ENCODE measurements at regions not wholly inside any gene's neighbourhood (a gene's known extent, or its start where the extent isn't known, plus 50 kb on each side); places are given as distances from the start of the nearest gene placed in this dataset.

DNA sequence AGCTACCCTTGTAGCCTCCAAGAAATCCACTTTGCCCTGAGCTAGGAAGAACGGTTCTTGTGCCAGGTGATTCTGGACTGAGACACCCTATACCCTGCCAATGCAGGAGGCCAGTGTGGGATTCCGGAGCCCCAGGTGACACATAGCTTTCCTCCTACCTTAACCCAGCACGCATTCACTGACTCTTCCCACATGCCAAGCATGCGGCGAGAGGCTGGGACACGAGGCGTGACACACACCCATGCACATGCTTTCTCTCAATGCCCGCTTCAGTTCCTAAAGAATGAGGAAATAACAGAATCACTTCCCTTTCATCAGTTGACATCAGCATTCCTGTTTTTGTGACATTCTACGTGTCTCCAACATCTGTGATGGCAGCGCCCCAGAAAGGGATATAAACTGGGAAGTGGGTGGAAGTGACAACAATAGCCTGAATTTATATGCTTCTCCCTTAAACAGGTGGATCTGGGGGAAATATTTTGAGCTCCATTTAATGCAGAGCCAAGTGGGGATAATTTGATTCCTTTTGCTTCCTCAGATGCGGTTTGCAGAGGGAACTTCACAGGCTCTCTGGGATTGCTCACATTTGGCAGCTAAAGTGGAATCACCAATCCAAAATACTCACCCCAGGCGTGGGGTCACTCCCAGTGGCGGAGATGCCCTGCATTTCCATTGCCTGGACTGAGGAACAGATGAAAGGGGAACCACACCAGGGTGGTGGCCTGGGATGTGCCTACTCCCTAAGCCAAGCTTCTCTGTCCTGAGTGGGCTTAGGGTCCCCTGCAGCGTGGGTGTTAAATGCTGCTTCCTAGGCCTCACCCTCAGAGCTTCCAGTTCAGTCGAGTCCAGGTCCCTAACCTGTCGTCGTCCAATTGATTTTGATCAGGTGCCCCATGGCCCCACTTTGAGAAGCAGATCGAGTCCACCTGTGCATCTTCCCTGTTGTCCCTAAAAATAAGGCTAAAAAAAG lies 445.1 kb downstream of the SIPA1L2 start (continued):
- TF ChIP-seq, protein P1, sequence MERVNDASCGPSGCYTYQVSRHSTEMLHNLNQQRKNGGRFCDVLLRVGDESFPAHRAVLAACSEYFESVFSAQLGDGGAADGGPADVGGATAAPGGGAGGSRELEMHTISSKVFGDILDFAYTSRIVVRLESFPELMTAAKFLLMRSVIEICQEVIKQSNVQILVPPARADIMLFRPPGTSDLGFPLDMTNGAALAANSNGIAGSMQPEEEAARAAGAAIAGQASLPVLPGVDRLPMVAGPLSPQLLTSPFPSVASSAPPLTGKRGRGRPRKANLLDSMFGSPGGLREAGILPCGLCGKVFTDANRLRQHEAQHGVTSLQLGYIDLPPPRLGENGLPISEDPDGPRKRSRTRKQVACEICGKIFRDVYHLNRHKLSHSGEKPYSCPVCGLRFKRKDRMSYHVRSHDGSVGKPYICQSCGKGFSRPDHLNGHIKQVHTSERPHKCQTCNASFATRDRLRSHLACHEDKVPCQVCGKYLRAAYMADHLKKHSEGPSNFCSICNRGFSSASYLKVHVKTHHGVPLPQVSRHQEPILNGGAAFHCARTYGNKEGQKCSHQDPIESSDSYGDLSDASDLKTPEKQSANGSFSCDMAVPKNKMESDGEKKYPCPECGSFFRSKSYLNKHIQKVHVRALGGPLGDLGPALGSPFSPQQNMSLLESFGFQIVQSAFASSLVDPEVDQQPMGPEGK (CRISPR knock-in tag; IDR thresholded peaks at IDR 0.05; ENCODE audit: borderline replicate concordance), result no peak
- TF ChIP-seq ZNF8 (CRISPR knock-in tag; IDR thresholded peaks at IDR 0.05) (no peak), ZNF565 (CRISPR knock-in tag; conservative IDR thresholded peaks at IDR 0.05; ENCODE audit: low read depth) (no peak), ESRRG (CRISPR knock-in tag; IDR thresholded peaks at IDR 0.05) (no peak), BACH2 (CRISPR knock-in tag; IDR thresholded peaks at IDR 0.05; ENCODE audit: borderline replicate concordance) (no peak), RARB (CRISPR knock-in tag; IDR thresholded peaks at IDR 0.05) (no peak), SNAI2 (CRISPR knock-in tag; IDR thresholded peaks at IDR 0.05) (no peak), ZNF70 (CRISPR knock-in tag; IDR thresholded peaks at IDR 0.05) (no peak), TOX (CRISPR knock-in tag; IDR thresholded peaks at IDR 0.05; ENCODE audit: borderline replicate concordance) (no peak), TCF4 (CRISPR knock-in tag; IDR thresholded peaks at IDR 0.05; ENCODE audit: borderline replicate concordance) (no peak), ZFP3 (CRISPR knock-in tag; IDR thresholded peaks at IDR 0.05) (no peak)

DNA sequence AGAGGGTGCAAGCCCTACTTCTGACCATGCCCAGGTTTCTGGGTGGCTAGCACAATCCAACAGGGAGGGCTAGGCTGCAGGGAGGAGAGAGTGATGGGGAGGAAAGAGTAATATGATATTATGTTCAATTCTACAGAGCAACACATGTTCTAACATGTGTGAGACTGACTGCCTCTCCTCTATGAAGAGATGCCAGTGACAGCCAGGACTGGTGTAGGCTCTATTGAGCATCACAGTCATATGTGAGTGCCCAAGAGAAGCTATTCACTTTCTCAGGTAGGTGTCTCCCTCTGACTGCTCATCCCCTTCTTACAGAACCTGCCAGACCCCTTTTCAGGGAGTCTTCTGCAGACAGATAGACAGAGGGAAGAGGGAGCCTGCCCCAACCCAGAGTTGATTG lies 446.1 kb downstream of the SIPA1L2 start:
- TF ChIP-seq, protein P2, sequence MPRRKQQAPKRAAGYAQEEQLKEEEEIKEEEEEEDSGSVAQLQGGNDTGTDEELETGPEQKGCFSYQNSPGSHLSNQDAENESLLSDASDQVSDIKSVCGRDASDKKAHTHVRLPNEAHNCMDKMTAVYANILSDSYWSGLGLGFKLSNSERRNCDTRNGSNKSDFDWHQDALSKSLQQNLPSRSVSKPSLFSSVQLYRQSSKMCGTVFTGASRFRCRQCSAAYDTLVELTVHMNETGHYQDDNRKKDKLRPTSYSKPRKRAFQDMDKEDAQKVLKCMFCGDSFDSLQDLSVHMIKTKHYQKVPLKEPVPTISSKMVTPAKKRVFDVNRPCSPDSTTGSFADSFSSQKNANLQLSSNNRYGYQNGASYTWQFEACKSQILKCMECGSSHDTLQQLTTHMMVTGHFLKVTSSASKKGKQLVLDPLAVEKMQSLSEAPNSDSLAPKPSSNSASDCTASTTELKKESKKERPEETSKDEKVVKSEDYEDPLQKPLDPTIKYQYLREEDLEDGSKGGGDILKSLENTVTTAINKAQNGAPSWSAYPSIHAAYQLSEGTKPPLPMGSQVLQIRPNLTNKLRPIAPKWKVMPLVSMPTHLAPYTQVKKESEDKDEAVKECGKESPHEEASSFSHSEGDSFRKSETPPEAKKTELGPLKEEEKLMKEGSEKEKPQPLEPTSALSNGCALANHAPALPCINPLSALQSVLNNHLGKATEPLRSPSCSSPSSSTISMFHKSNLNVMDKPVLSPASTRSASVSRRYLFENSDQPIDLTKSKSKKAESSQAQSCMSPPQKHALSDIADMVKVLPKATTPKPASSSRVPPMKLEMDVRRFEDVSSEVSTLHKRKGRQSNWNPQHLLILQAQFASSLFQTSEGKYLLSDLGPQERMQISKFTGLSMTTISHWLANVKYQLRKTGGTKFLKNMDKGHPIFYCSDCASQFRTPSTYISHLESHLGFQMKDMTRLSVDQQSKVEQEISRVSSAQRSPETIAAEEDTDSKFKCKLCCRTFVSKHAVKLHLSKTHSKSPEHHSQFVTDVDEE (CRISPR knock-in tag; IDR thresholded peaks at IDR 0.05), result no peak
- TF ChIP-seq ZFP30 (CRISPR knock-in tag; IDR thresholded peaks at IDR 0.05) (no peak), RARB (CRISPR knock-in tag; IDR thresholded peaks at IDR 0.05) (no peak), CSDC2 (CRISPR knock-in tag; IDR thresholded peaks at IDR 0.05) (no peak), ZNF70 (CRISPR knock-in tag; IDR thresholded peaks at IDR 0.05) (no peak), ZC3H10 (CRISPR knock-in tag; IDR thresholded peaks at IDR 0.05) (no peak), TCF4 (CRISPR knock-in tag; IDR thresholded peaks at IDR 0.05; ENCODE audit: borderline replicate concordance) (no peak), ISL1 (CRISPR knock-in tag; IDR thresholded peaks at IDR 0.05) (no peak), ESRRG (CRISPR knock-in tag; IDR thresholded peaks at IDR 0.05) (no peak), ZFP3 (CRISPR knock-in tag; IDR thresholded peaks at IDR 0.05) (no peak), OSR1 (CRISPR knock-in tag; IDR thresholded peaks at IDR 0.05) (no peak), SNAI2 (CRISPR knock-in tag; IDR thresholded peaks at IDR 0.05) (no peak), PPARA (CRISPR knock-in tag; IDR thresholded peaks at IDR 0.05; ENCODE audit: borderline replicate concordance) (no peak), GLIS3 (CRISPR knock-in tag; IDR thresholded peaks at IDR 0.05) (no peak)
- TF ChIP-seq, protein P3, sequence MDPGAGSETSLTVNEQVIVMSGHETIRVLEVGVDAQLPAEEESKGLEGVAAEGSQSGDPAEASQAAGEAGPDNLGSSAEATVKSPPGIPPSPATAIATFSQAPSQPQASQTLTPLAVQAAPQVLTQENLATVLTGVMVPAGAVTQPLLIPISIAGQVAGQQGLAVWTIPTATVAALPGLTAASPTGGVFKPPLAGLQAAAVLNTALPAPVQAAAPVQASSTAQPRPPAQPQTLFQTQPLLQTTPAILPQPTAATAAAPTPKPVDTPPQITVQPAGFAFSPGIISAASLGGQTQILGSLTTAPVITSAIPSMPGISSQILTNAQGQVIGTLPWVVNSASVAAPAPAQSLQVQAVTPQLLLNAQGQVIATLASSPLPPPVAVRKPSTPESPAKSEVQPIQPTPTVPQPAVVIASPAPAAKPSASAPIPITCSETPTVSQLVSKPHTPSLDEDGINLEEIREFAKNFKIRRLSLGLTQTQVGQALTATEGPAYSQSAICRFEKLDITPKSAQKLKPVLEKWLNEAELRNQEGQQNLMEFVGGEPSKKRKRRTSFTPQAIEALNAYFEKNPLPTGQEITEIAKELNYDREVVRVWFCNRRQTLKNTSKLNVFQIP (CRISPR knock-in tag; IDR thresholded peaks at IDR 0.05; ENCODE audit: borderline replicate concordance, low read depth), result no peak
- TF ChIP-seq, protein P4, sequence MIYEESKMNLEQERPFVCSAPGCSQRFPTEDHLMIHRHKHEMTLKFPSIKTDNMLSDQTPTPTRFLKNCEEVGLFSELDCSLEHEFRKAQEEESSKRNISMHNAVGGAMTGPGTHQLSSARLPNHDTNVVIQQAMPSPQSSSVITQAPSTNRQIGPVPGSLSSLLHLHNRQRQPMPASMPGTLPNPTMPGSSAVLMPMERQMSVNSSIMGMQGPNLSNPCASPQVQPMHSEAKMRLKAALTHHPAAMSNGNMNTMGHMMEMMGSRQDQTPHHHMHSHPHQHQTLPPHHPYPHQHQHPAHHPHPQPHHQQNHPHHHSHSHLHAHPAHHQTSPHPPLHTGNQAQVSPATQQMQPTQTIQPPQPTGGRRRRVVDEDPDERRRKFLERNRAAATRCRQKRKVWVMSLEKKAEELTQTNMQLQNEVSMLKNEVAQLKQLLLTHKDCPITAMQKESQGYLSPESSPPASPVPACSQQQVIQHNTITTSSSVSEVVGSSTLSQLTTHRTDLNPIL (CRISPR knock-in tag; IDR thresholded peaks at IDR 0.05; ENCODE audit: low read depth), result no peak
- no peak for ATAC-seq

DNA sequence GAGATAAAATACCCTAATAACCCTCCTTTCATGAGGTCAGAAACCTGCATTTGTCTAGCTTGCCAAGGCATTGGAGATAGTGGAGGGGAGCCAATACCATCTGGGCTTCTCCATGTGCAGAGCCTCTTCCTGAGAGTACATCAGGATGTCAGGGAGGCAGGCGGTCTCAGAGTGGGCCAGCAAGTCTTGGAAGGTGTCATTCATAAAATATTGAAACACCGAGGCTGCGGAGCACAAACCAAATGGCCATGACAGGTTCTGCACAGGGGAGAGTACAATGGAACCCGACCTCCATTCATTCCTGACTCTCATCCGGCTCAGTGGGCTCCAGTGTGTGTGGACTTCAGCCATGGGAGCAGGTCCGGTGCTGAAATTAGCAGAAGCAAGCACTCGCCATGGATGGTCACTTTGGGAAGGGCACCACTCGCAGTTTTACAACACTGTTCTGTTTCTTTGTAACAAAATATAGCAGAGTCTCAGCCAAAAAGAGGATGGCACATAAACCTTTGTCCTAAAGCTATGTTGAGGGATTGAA lies 446.6 kb downstream of the SIPA1L2 start:
- TF ChIP-seq, protein P1 (CRISPR knock-in tag; IDR thresholded peaks at IDR 0.05; ENCODE audit: borderline replicate concordance), result no peak
- TF ChIP-seq ZNF8 (CRISPR knock-in tag; IDR thresholded peaks at IDR 0.05), result no peak
- no peak for TF ChIP-seq ZFP30 (CRISPR knock-in tag; IDR thresholded peaks at IDR 0.05)
- no peak for TF ChIP-seq BACH2 (CRISPR knock-in tag; IDR thresholded peaks at IDR 0.05; ENCODE audit: borderline replicate concordance)
- TF ChIP-seq, protein P2 (CRISPR knock-in tag; IDR thresholded peaks at IDR 0.05), result no peak
- TF ChIP-seq ZNF565 (CRISPR knock-in tag; conservative IDR thresholded peaks at IDR 0.05; ENCODE audit: low read depth), result no peak
- TF ChIP-seq ZNF70 (CRISPR knock-in tag; IDR thresholded peaks at IDR 0.05), result no peak
- TF ChIP-seq GLIS3 (CRISPR knock-in tag; IDR thresholded peaks at IDR 0.05), result no peak
- no peak for ATAC-seq
